DOHH2 (cell line): ENCODE measurements at regions not wholly inside any gene's neighbourhood (a gene's known extent, or its start where the extent isn't known, plus 50 kb on each side); places are given as distances from the start of the nearest gene placed in this dataset.

Source experiments
- EZH2phosphoT487 ChIP-seq: fragments of 200-600 bp; sonication (generic); IDR thresholded peaks from 2 replicates; pipeline ENCODE4 v1.6.1; 2017; ENCODE audit warnings: borderline replicate concordance, mild to moderate bottlenecking, antibody characterized with exemption, low read length, moderate library complexity, mixed read lengths
- TF ChIP-seq, protein P1 (sequence below): fragments of 200-600 bp; sonication (generic); IDR thresholded peaks from one replicate; pipeline ENCODE4 v1.5.1; 2014; ENCODE audit warnings: antibody characterized with exemption, mild to moderate bottlenecking, low read depth, low read length; ENCODE audit not compliant: poor library complexity, severe bottlenecking

DNA sequence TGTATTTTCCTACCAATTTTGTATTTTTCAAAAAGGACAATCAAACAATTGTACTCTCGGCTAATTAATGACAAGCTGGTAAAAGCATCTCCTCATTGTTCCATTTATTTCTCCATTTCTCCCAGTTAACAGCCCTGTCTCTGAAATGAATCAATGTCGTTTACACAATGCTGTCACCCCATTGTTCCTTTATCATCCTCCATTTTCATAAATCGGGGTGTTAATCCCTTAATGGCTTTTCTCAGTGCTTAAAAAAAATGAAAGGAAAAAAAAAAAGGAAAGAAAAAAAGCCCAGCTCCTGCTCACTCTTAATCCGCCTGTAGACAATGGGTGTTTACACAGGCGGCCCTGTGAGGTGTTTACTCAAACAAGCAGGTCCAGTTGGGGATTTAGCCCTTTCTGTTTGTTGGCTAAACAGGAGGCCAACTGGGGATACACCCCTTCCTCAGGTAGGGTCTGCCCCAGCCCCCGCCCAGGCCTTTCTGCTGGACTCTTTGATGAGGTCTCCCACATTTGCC is 86.8 kb upstream of the SALL1 start:
- TF ChIP-seq, protein P1, sequence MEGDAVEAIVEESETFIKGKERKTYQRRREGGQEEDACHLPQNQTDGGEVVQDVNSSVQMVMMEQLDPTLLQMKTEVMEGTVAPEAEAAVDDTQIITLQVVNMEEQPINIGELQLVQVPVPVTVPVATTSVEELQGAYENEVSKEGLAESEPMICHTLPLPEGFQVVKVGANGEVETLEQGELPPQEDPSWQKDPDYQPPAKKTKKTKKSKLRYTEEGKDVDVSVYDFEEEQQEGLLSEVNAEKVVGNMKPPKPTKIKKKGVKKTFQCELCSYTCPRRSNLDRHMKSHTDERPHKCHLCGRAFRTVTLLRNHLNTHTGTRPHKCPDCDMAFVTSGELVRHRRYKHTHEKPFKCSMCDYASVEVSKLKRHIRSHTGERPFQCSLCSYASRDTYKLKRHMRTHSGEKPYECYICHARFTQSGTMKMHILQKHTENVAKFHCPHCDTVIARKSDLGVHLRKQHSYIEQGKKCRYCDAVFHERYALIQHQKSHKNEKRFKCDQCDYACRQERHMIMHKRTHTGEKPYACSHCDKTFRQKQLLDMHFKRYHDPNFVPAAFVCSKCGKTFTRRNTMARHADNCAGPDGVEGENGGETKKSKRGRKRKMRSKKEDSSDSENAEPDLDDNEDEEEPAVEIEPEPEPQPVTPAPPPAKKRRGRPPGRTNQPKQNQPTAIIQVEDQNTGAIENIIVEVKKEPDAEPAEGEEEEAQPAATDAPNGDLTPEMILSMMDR, result no peak
- TF ChIP-seq EZH2phosphoT487, result no peak
